Uterus (tissue), 2 donors: ENCODE measurements at regions not wholly inside any gene's neighbourhood (a gene's known extent, or its start where the extent isn't known, plus 50 kb on each side); places are given as distances from the start of the nearest gene placed in this dataset.

Experiments
- CTCF ChIP-seq, 4 experiments: fragments of 200-600 bp in 2 of 4; fragments of 450-650 bp in 2 of 4; sonication (generic) in 2 of 4; IDR thresholded peaks; one replicate each; pipeline ENCODE4 v1.5.1; 2016 to 2019; ENCODE audit warnings: antibody characterized with exemption in 4 of 4, mild to moderate bottlenecking in 2 of 4, moderate library complexity in 1 of 4
- POLR2A ChIP-seq, 2 donors: fragments of 450-650 bp; IDR thresholded peaks; one replicate each; pipeline ENCODE4 v1.6.1; 2016; ENCODE audit warnings: antibody characterized with exemption in 2 of 2, mild to moderate bottlenecking in 1 of 2, moderate library complexity in 1 of 2

GRCh38 chr1:227450489-227450888 is 112.9 kb upstream of the ZNF678 start:
- TF ChIP-seq POLR2A (IDR thresholded peaks at IDR 0.05), result no peak
- no peak for TF ChIP-seq CTCF (IDR thresholded peaks at IDR 0.05)
